Left renal pelvis (tissue), 4 donors: ENCODE measurements at regions not wholly inside any gene's neighbourhood (a gene's known extent, or its start where the extent isn't known, plus 50 kb on each side); places are given as distances from the start of the nearest gene placed in this dataset.
A peak's percentile ranks its signal among the peaks of the same experiment; 100 is the strongest.
"Not testable (repeated sequence)": the region's sequence is repeated elsewhere in the genome, so short reads cannot be mapped to it uniquely, and the experiment has no call there.

ENCODE experiments used
- DNase-seq, 4 donors: peaks; one replicate each; pipeline ENCODE4 v3.0.0-alpha.2; 2013; ENCODE audit warnings: low read depth in 4 of 4, low spot score in 3 of 4

DNA sequence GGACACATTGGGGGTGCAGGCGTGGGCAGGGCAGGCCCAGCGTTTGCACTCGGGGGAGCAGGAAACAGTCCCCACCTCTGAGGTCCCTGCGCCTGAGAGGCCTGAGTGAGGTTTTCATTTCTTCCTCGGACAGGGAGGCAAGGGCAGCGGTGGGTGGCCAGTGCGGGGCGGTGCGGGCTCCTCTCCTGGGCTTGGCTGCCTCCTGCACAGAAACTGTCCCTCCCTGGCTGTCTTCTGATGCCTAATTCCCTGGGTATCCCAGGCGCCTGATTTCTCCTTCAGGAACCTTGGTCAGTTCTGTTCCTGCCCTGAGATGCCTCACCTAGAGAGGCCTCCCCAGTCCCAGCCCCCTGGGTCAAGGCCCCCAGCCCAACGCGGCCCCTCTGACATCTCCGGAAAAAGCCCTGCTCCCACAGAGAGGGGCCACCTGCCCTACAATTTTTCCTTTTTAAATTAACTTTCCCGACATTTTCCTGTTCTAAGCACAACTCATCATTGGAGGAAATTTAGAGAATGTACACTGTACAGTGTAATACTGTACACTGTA lies 260.3 kb downstream of the ADGRD1 start:
- no peak for DNase-seq

DNA sequence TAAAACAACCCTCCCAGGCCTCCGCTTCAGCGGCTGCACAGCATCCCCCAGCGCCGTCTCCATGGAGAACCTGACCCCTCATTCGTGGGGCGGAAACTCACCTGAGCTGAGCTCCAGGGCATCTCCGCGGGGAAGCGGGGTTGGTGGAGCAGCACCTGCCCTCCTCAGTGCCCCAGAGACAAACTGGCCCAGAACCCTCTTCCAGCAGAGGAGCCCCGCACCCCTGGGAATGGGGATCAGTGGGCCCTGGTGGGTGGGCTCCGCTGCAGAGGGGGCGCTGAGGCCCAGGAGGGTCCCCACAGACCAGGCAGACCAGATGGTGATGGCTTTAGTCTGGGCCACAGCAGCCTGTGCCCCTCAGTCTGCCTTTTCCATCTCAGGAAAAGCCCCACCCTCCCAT lies 261.2 kb downstream of the ADGRD1 start:
- not testable (repeated sequence) for DNase-seq

DNA sequence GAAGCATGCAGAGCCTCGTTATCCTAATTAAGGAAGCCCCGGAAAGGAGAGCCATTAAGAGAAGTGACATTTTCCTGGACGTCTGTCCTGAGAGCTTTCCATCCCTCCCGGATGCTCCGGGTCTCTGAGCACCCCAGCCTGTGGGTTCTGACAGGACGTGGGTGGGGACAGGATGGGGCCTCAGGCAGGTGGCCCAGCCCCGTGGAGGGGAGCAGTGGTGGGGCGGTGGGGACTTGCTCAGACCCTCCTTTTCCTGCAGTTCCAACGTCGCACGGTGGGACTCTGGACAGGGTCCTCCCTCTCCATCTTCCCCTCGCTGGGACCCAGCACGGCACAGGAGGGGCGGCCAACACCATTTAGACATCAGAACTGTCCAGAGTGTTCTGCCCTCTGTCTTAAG lies 262.9 kb downstream of the ADGRD1 start:
- DNase-seq, result not testable (repeated sequence)

DNA sequence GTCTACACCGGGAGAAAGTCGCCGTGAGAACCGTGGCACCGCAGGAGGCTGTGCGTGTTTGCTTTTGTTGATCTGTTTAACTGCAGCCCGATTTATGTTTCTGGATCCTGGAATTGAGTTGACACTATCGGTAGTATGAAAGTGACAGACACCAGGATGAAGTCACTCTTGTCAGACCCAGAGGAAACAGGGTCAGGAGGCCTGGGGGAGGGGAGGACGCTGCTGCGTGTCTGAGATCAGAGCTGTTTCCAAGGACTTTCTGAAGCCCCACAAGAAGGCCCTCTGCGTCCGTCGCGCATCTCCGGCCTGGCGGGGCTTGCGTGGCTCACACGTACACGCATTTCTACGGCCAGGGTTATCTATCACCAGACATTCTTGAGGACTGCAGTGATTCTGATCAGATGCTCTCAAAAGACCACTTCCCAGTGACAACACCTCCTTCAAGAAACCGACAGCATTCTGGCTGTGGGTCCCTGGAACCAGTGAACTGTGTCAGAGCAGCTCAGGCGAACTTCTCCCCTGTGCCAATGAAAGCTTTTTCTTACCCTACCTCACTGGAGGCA lies 263.4 kb downstream of the ADGRD1 start:
- DNase-seq, result no peak

DNA sequence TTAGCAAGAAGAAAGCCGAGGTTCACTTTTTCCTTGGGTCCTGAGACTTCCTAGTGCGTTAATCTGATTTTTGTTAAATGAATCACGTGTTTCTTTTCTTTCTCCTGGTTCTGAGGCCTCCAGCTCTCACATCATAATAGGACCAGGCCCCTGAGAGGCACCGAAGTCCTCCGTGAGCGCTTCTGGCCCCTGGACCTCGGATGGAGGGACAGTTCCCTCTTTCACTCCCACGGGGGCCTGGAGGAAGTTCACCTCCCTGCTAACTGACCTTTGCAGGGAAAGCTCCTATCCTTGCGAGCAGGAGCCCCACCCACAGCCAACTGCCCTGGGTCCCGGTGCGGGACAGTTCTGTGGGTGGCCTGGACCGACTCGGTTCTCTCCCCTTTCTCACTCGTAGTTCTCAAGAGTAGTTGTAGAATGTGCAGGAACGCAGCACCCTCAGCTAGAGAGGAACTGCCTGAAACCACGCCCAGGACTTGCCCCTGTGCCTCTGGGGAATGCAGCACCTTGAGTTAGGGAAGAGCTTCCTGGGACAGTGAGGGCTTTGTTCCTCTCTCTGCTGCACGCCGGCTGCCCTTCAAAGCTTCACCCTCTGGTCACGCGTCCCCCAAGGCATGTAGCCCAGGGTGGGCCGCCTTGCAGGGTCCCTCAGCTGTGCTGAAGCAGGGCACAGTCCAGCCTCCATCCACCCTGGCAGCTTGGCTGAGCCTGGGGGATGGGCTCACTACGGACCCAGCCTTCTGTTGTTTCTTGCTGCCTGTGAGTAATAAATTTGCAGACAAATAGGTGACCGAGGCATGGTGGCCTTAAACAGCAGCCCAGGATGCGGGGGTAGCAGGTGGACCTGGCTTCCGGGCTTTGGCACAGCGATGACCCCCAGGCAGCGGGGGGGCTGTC lies 264.6 kb downstream of the ADGRD1 start:
- DNase-seq, result peak in 1 of 4 donors; percentile 69

DNA sequence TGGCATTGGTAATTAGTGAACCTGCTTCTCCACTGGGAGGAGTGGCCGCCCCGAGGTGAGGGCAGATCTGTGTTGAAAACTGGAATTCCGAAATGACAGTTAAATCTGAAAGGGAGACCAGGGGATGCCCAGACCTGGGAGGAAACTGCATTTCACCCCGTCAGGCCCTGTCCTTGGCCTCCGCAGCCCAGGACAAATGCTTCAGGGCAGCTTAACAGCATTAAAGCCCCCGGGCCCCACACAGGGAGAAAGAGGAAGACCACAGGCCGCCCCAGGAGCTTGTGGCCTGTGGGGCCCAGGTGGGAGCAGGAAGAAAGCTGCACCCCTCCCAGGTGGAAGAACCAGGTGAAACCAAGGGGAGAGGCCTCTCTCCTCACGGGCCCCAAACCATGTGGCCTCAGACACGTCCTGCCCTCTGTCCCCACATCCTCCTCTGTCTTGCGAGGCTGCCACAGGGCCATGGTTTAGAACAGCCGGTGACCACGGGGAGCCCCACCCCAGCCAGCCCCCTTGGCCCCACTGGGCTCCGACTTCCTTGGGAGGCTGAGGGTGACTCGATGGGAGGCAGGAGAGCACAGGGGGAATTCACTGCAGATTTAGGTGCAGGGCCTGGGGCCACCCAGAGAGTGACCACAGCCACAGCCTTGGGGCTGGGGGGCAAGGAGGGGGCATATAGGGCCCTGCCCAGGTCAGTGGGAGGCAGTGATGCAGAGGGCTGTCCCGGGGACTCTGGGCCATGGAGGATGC lies 265.4 kb downstream of the ADGRD1 start:
- no peak for DNase-seq

DNA sequence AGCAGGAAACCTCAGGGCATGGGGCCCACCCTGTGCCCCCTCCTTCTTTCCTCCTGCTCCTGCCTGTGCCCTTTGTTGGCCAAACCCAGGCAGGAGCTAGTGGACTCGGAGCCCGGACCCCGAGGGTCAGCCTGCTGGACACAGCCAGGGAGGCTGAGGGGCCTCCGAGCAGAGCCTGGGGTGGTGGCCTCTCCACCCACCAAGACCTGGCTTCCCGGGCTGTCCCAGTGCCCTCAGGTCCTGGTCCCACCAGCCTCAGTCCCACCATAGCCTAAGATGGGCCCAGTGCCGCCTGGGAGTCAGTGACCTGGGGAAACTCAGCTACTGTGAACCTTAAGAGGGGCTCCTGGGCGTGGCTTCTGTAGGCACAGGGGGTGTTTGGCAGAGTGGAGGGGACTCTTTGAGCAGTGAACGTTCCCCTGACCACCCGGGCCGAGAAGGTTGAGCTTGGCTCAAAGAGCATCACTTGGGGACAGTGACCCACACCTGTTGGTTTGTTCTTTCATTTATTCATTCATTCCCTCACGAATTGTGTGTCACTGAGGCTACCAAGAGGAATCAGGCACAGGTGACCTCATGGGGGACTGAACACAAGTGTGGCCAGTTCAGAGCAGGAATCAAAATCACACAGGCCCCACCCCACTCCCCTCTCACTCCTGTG lies 266.1 kb downstream of the ADGRD1 start:
- no peak for DNase-seq

DNA sequence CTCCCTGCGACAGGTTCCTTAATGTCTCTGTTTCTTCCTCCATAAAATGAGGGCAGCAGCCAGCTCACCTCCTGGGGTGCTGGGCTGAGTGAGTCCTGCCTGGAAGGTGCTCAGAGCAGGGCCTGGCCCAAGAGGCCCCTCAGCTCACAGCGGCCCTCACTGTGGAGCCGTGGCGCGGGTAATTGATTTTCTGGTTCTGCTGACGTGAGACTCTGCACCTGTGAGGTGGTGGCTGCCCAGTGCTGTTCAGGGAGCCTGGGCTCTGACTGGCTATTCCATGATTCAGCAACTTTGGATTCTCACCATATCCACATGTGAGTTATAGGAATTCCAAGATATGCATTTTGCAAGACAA lies 266.6 kb downstream of the ADGRD1 start:
- no peak for DNase-seq

DNA sequence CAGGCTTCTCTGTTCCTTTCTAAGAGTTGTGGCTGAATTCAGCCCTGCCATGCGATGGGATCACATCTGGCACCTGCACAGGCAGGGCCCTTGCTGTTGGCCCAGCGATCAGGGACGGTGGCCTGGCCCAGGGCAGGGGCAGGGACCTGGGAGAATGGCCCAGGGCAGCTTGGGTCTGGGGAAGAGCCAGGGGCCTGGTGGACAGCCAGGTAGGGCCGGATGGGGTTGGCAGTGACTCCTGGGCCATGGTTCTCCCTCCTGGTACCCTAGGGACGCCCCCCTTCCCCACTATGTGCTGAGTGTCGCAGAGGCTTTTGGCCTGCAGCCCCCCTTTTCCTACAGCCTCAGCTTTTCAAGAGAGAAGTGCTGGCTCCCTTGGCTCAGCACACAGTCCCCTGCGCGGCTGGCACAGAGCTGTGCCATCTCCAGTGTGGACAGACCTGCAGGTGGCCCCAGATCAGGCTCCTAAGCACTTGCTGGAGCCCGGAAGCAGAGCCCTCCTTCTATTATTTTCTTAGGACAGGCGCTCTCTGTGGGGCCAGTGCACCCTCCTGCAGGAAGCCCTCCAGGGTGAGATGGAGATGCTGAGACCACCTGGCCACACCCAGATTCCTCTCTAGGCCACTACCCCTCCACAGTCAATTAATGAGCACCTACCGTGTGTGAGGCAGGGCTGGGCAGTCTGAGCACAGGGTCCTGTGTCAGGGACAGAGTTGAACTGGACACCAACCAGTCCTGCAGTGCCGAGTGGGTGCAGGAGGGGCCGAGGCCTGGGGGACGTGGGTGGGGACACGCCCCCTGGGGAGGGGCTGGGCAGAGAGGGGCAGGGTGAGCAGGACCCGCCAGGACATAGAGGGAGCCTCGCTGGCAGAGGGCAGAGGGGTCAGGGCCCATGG lies 267.6 kb downstream of the ADGRD1 start:
- no peak for DNase-seq

DNA sequence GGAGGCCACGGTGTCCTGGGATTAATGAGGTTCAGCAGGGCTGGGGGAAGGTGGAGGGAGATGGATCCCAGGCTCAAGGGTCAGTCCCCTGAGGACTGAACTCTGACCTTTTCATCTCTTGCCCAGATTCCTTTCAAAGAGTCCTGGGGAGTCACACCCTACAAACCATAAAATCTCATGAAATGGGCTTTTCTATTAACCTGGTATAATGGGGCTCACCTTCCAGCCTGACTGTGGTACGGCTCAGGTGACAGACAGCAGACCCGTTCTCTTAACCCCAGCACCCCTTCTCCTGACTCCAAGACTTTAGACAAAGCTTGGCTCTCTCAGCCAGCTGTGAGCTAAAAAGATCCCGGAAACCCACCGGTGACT lies 268.2 kb downstream of the ADGRD1 start:
- no peak for DNase-seq

DNA sequence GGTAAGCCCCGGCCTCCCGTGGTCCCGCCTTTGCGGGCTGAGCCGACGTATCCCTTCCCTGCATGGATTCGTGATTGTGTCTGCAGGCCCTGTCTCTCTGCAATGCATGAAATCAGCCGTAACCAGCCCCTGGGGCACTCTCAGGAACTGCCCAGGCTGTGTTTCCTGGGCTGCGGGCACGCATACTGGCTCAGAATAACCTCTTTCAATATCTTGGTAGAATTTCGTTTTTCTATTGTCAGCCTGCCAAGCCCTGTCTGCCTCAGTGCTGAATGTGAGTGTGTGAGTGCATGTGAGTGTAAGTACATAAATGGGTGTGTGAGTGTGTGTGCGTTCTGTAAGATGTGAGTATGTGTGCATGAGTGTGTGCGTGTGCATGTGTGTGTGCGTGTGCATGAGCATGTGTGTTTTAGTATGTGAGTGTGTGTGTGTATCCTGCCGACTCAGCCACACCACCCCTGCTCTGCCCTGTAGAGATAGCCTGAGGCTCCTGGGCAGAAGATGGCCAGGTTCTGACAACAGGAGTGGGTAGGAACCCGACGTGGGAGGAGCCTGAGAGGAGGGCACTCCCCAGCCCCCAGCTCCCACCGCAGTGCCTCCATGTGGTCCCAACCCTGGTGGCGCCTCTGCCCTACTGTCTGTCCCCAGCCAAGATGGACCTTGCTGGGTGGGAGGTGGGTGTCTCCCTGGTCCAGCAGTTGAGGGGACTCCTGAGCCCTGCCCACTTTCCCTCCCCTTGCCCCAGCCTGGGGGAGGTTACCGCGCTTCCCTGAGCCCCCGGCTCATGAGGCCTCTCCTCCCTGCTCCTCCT lies 268.8 kb downstream of the ADGRD1 start:
- peak in 1 of 4 donors; percentile 32 for DNase-seq

DNA sequence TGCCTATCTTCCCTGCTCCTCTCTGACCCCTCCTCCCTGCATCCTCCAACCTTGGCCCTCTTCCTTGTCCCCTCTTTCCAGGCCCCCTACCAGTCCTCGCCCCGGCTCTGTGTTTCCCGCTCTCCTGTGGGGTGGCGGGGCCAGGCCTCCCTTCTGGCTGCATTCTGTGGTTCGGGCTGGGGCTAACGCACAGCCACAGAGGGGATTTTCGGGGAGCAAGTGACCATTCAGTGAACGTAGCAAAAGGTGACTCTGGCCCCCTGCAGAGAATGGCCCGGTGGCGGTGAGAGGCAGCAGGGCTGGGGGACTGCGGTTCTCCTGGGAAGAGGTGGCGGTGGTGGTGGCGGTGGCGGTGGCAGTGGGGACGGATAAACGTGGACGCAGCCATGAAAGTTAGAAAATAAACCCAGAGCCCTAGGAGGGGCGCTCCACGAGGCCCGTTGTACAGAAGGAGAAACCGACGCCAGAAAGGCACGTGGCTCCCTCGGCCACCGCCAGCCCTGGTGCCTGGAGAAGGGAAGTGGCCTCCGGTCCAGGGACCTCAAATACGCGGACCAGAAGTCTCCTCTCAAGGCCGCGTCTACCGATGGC lies 269.6 kb downstream of the ADGRD1 start:
- no peak for DNase-seq

DNA sequence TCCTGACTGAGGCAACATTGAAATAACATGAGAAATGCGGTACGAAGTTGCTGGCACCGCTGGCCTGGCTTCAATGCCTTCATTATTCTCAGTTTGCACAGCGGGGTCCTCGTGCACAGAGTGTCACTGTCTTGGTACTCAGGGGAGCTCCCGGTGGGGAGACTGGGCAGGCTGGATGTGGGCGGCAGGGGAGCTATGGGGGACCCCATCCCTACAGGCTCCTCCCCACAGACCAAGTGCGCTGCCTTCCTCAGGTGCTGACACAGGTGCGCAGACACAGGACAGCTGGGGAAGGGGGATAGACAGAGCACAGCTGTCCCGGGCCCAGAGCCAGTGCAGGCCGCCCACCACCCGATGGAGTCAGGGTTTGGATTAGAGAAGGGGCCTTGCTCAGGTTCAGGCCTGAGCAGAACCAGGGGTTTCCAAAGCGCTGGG lies 270.1 kb downstream of the ADGRD1 start:
- no peak for DNase-seq

DNA sequence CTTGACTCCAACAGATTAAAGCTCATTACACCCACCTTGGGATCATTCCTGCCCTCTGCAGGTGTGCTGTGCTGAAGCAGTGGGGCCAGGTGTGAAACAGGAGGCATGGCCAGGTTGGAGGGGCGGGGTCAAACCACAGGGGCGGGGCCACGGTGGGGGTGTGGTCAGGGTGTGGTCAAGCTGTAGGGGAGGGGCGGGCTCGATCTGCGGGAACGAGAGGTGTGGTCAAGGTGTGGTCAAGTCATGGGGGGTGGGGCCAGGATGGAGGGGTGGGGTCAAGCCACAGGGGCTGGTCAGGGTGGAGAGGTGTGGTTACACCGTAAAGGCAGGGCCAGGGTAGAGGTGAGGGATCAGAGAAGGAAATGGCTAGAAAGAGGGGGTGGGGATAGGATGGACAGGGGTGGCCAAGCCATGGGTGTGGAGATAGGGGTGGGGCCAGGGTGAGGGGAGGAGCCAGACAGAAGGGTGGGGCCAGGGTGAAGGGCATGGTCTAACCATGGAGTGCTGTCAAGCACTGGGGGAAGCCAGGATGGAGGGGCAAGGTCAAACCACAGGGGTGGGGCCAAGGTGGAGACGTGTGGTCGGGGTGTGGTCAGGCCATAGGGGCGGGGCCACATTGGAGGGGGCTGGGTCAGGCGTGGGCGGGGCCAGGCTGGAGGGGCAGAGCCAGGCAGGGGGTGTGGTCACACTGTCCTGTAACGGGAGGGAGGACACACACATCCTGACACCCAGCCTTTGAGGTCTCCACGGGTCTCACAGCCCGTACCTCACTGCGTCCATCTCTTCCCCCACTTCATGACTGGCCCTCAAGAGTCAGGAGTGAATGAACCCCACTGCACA lies 270.7 kb downstream of the ADGRD1 start:
- not testable (repeated sequence) for DNase-seq

DNA sequence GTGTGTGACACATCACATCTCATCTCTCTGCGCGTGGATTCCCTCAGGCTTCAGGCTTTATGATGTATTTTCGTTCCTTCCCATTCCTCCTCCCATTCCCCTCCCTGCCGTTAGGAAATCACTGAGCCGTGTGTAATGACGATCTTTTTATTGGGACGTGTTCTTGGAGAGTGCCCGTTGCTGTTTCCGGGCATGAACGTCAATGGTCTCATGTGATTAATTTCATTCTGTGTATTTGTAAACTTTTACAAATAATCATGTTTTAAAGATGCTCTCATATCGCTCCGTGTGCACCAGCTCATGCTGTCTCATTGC lies 271.3 kb downstream of the ADGRD1 start:
- DNase-seq, result not testable (repeated sequence)

DNA sequence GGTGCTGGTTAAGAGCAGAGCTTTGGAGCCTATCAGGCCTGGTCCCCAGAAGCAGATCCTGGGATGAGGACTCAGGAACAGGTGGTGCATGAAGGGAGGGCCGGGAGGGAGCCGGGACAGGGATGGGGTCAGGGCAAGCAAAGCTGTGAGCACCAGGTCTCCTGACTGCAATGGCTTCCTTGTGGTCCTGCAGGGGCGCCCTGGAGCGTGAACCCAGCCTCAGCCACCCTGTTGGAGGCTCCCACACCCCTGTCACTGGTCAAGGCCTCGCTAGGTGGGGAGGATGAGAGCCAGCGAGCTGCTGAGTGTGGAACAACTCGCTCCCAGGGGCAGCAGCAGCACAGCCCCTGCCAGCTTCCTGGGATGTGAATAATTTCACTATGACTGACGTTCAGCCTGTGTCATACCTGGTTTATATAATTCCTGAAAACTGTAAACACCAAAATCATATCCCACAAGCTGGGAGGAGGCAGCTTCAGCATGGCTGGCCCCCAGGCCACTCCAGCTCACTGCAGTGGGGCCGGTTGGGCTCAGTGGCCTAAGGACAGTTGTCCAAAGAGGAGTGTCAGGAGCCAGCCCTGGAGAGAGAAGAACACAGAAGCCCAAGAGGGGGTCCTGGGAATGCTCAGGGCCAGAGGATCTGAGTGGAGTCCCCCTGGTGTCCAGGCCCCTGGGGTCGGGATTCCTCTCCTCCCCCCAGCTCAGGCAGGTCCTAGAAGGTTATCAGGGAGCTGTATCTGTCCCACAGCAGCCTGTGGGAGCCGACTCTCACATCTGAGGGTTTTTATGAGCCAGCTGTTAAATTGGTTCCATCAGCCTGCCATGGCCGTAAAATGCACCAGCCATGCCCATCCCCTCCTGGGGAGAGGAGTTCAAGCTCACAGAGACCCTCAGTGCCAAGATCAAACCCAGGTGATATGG lies 272.9 kb downstream of the ADGRD1 start:
- no peak for DNase-seq

DNA sequence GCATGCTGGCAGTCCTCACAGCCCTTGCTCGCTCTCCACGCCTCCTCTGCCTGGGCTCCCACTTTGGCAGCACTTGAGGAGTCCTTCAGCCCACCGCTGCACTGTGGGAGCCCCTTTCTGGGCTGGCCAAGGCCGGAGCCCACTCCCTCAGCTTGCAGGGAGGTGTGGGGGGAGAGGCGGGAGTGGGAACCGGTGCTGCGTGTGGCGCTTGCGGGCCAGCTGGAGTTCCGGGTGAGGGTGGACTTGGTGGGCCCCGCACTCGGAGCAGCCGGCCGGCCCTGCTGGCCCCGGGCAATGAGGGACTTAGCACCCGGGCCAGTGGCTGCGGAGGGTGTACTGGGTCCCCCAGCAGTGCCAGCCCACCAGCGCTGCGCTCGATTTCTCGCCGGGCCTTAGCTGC lies 273.9 kb downstream of the ADGRD1 start:
- DNase-seq, result not testable (repeated sequence)
